Mesendoderm (in vitro differentiated cells): ENCODE measurements at regions not wholly inside any gene's neighbourhood (a gene's known extent, or its start where the extent isn't known, plus 50 kb on each side); places are given as distances from the start of the nearest gene placed in this dataset.

Experiments used
- DNase-seq: peaks from one replicate; pipeline ENCODE4 v3.0.0; 2013
- H2AK5ac ChIP-seq: 2 replicates; pipeline ENCODE4 v1.6.1; 2013; ENCODE audit warnings: low read length, inconsistent platforms
- H2BK120ac ChIP-seq: 2 replicates; pipeline ENCODE4 v1.6.1; 2013; ENCODE audit warnings: low read depth, mild to moderate bottlenecking, low read length, moderate library complexity, mixed read lengths
- H2BK15ac ChIP-seq: replicated peaks from 2 replicates; pipeline ENCODE4 v1.6.1; 2013; ENCODE audit warnings: low read depth, mild to moderate bottlenecking, moderate library complexity
- H2BK5ac ChIP-seq: 2 replicates; pipeline ENCODE4 v1.6.1; 2013; ENCODE audit warnings: low read length, inconsistent platforms
- H3K18ac ChIP-seq: 2 replicates; pipeline ENCODE4 v1.6.1; 2013; ENCODE audit warnings: mild to moderate bottlenecking, low read length, mixed read lengths
- H3K23ac ChIP-seq: one replicate; pipeline ENCODE4 v1.6.1; 2013; ENCODE audit warnings: low read length
- H3K27ac ChIP-seq: 2 replicates; pipeline ENCODE4 v1.5.1; 2013; ENCODE audit warnings: low read depth, mild to moderate bottlenecking, inconsistent platforms, low read length, moderate library complexity
- H3K27me3 ChIP-seq: 2 replicates; pipeline ENCODE4 v1.6.1; 2013; ENCODE audit warnings: low read length, control low read depth, mild to moderate bottlenecking, inconsistent platforms; ENCODE audit not compliant: insufficient read depth, poor library complexity
- H3K36me3 ChIP-seq: 2 replicates; pipeline ENCODE4 v1.6.1; 2013; ENCODE audit warnings: low read length, inconsistent platforms; ENCODE audit not compliant: control insufficient read depth, insufficient read depth
- H3K4ac ChIP-seq: one replicate; pipeline ENCODE4 v1.6.1; 2013; ENCODE audit warnings: low read depth, mild to moderate bottlenecking, low read length, moderate library complexity
- H3K4me1 ChIP-seq: 2 replicates; pipeline ENCODE4 v1.6.1; 2013; ENCODE audit warnings: low read depth, low read length, inconsistent platforms; ENCODE audit not compliant: control insufficient read depth
- H3K4me2 ChIP-seq: 2 replicates; pipeline ENCODE4 v1.6.1; 2013; ENCODE audit warnings: low read length
- H3K4me3 ChIP-seq: 2 replicates; pipeline ENCODE4 v1.5.1; 2013; ENCODE audit warnings: mild to moderate bottlenecking, low read length
- H3K56ac ChIP-seq: one replicate; pipeline ENCODE4 v1.6.1; 2013; ENCODE audit warnings: low read length
- H3K79me1 ChIP-seq: 2 replicates; pipeline ENCODE4 v1.6.1; 2013; ENCODE audit warnings: low read length, inconsistent platforms
- H3K79me2 ChIP-seq: 2 replicates; pipeline ENCODE4 v1.6.1; 2013; ENCODE audit warnings: mild to moderate bottlenecking, low read length; ENCODE audit not compliant: control insufficient read depth, insufficient read depth
- H3K9ac ChIP-seq: 2 replicates; pipeline ENCODE4 v1.6.1; 2013; ENCODE audit warnings: low read length, inconsistent platforms
- H4K5ac ChIP-seq: one replicate; pipeline ENCODE4 v1.6.1; 2013; ENCODE audit warnings: low read length
- H4K8ac ChIP-seq: one replicate; pipeline ENCODE4 v1.6.1; 2013; ENCODE audit warnings: low read depth, mild to moderate bottlenecking, control low read depth, low read length, moderate library complexity
- WGBS: extraction: QIAGEN DNeasy Blood & Tissue Kit; methylation state at CpG from one replicate; pipeline ENCODE4 v1.1.7; 2013; ENCODE audit warnings: low lambda C conversion rate, missing lambda C conversion rate; ENCODE audit not compliant: insufficient coverage; ENCODE audit errors: extremely low coverage; 5-methylcytosine and 5-hydroxymethylcytosine counted together

GRCh38 chr2:108101481-108101880 lies 115.2 kb downstream of the SLC5A7 start:
- Histone ChIP-seq H2BK15ac (no peak overlapping the region), H3K79me1 (no peaks in the 10 kb centered on the region), H4K8ac (no peak overlapping the region), H2BK5ac (no peak overlapping the region), H3K79me2 (no peaks in the 10 kb centered on the region), H4K5ac (no peak overlapping the region), H3K4ac (no peak overlapping the region), H3K27me3 (no peaks in the 10 kb centered on the region), H3K4me3 (no peak overlapping the region), H2BK120ac (no peak overlapping the region), H3K4me2 (no peak overlapping the region), H3K4me1 (no peaks in the 10 kb centered on the region), H3K56ac (no peak overlapping the region), H3K18ac (no peak overlapping the region), H3K9ac (no peak overlapping the region), H3K27ac (no peak overlapping the region), H2AK5ac (no peak overlapping the region), H3K36me3 (no peaks in the 10 kb centered on the region), H3K23ac (no peak overlapping the region)
- WGBS, result no CpG with 5 or more reads among the region's 4 CpGs
- peak; percentile 13 for DNase-seq

- H3K9ac ChIP-seq, result no peak overlapping the region
- no peak overlapping the region for H3K23ac ChIP-seq
- H2BK15ac ChIP-seq, result no peak overlapping the region
- no peak overlapping the region for H3K56ac ChIP-seq
- no peaks in the 10 kb centered on the region for H3K4me1 ChIP-seq
- no peak overlapping the region for H3K18ac ChIP-seq
- peak; percentile 3 for DNase-seq
- H3K79me2 ChIP-seq, result no peaks in the 10 kb centered on the region
- H3K27ac ChIP-seq, result no peak overlapping the region
- H4K8ac ChIP-seq, result no peak overlapping the region
- H2BK120ac ChIP-seq, result no peak overlapping the region
- no CpG with 5 or more reads among the region's 3 CpGs for WGBS
- H3K4me2 ChIP-seq, result no peak overlapping the region
- no peaks in the 10 kb centered on the region for H3K36me3 ChIP-seq
- H2BK5ac ChIP-seq, result no peak overlapping the region
- H3K79me1 ChIP-seq, result no peaks in the 10 kb centered on the region
- no peaks in the 10 kb centered on the region for H3K27me3 ChIP-seq
- H3K4me3 ChIP-seq, result no peak overlapping the region
- no peak overlapping the region for H4K5ac ChIP-seq
- H3K4ac ChIP-seq, result no peak overlapping the region
- no peak overlapping the region for H2AK5ac ChIP-seq
These were observed 120.4 kb downstream of the SLC5A7 start for GRCh38 chr2:108106731-108107130.

DNA sequence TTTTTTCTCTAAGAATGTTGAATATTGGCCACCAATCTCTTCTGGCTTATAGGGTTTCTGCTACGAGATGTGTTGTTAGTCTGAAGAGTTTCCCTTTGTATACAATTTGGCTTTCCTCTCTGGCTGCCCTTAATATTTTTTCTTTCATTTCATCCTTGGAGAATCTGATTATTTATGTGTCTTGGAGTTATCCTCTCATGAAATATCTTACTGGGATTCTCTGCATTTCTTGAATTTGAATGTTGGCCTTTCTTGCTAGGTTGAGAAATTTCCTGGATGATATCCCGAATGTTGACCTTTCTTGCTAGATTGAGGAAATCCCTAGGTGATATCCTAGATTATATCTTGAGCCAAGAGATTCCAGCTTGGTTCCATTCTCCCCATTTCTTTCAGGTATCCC lies 125.6 kb downstream of the SLC5A7 start:
- H3K79me2 ChIP-seq, result no peaks in the 10 kb centered on the region
- H3K23ac ChIP-seq, result no peak overlapping the region
- no peak overlapping the region for H4K5ac ChIP-seq
- no peak for DNase-seq
- no peaks in the 10 kb centered on the region for H3K36me3 ChIP-seq
- no peak overlapping the region for H3K18ac ChIP-seq
- no peak overlapping the region for H3K4me3 ChIP-seq
- no peak overlapping the region for H3K4ac ChIP-seq
- H2BK15ac ChIP-seq, result no peak overlapping the region
- H4K8ac ChIP-seq, result no peak overlapping the region
- no peaks in the 10 kb centered on the region for H3K27me3 ChIP-seq
- no peaks in the 10 kb centered on the region for H3K79me1 ChIP-seq
- no peak overlapping the region for H3K9ac ChIP-seq
- H2BK120ac ChIP-seq, result no peak overlapping the region
- no CpG with 5 or more reads among the region's 2 CpGs for WGBS
- H3K4me1 ChIP-seq, result no peaks in the 10 kb centered on the region
- no peak overlapping the region for H2AK5ac ChIP-seq
- H3K4me2 ChIP-seq, result no peak overlapping the region
- H2BK5ac ChIP-seq, result no peak overlapping the region
- no peak overlapping the region for H3K27ac ChIP-seq
- no peak overlapping the region for H3K56ac ChIP-seq

DNA sequence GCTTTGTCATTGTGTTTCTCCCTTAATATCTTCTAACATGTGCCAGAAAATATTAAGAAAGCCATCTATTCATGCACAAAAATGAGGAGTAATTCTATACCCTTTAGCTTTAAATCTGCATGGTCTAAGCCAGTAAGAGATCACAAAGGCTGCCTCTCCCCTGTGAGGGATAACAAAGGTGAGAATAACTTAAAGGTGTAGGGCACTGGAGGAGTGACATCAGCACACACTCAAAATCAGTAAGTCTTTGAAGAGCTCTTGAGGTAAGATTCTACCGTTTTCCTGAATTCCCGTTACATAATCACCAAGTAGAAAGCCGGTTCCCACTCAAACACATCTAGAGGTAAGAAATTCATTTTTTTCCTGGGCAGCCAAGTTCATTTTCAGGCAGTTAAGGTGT lies 123.9 kb upstream of the SULT1C3 start:
- H3K4me3 ChIP-seq, result no peak overlapping the region

DNA sequence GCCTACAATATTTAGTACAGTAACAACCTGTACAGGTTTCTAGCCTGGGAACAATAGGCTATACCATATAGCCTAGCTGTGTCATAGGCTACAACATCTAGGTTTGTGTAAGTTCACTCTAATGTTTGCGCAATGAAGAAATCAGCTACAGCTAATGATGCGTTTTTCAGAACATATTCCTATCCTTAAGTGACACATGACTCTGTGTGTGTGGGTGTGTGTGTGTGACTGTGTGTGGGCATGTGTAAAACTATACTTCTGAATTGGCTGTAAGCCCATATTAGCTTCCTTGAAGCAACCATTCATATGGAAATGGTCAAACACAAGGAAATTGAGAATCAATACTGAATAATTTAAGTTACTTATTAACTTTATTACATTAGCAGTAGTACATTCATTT lies 120.8 kb upstream of the SULT1C3 start:
- H3K36me3 ChIP-seq, result no peaks in the 10 kb centered on the region
- H3K79me2 ChIP-seq, result no peaks in the 10 kb centered on the region
- no peaks in the 10 kb centered on the region for H3K4me1 ChIP-seq
- H2AK5ac ChIP-seq, result no peak overlapping the region
- WGBS, result no CpG with 5 or more reads among the region's 2 CpGs
- H4K8ac ChIP-seq, result no peak overlapping the region
- H3K56ac ChIP-seq, result no peak overlapping the region
- no peaks in the 10 kb centered on the region for H3K27me3 ChIP-seq
- no peak overlapping the region for H2BK120ac ChIP-seq
- no peak overlapping the region for H2BK5ac ChIP-seq
- no peak overlapping the region for H3K23ac ChIP-seq
- no peak overlapping the region for H3K4me2 ChIP-seq
- no peak overlapping the region for H2BK15ac ChIP-seq
- no peak overlapping the region for H3K4me3 ChIP-seq
- no peak overlapping the region for H4K5ac ChIP-seq
- H3K79me1 ChIP-seq, result no peaks in the 10 kb centered on the region
- H3K9ac ChIP-seq, result no peak overlapping the region
- no peak overlapping the region for H3K18ac ChIP-seq
- no peak for DNase-seq
- H3K4ac ChIP-seq, result no peak overlapping the region
- H3K27ac ChIP-seq, result no peak overlapping the region

More for the DNA sequence above, 123.9 kb upstream of the SULT1C3 start:
- no peaks in the 10 kb centered on the region for H3K79me1 ChIP-seq
- WGBS, result no CpG with 5 or more reads among the region's 3 CpGs
- no peaks in the 10 kb centered on the region for H3K4me1 ChIP-seq
- H3K23ac ChIP-seq, result no peak overlapping the region
- no peak overlapping the region for H2BK15ac ChIP-seq
- no peaks in the 10 kb centered on the region for H3K27me3 ChIP-seq
- no peak overlapping the region for H2AK5ac ChIP-seq
- no peak overlapping the region for H3K9ac ChIP-seq
- no peaks in the 10 kb centered on the region for H3K36me3 ChIP-seq
- H3K4ac ChIP-seq, result no peak overlapping the region
- H3K56ac ChIP-seq, result no peak overlapping the region
- no peak overlapping the region for H2BK120ac ChIP-seq
- DNase-seq, result peak; percentile 3
- H2BK5ac ChIP-seq, result no peak overlapping the region
- H3K27ac ChIP-seq, result no peak overlapping the region
- H3K79me2 ChIP-seq, result no peaks in the 10 kb centered on the region
- no peak overlapping the region for H3K18ac ChIP-seq
- no peak overlapping the region for H4K5ac ChIP-seq
- H3K4me2 ChIP-seq, result no peak overlapping the region
- H4K8ac ChIP-seq, result no peak overlapping the region

- Histone ChIP-seq H3K56ac (no peak overlapping the region), H2BK15ac (no peak overlapping the region), H3K4me1 (no peaks in the 10 kb centered on the region), H3K27ac (no peak overlapping the region), H3K27me3 (no peaks in the 10 kb centered on the region), H3K79me2 (no peaks in the 10 kb centered on the region), H3K4ac (no peak overlapping the region), H2BK120ac (no peak overlapping the region), H2BK5ac (no peak overlapping the region), H3K36me3 (no peaks in the 10 kb centered on the region), H3K18ac (no peak overlapping the region), H4K8ac (no peak overlapping the region), H3K4me2 (no peak overlapping the region), H3K9ac (no peak overlapping the region), H4K5ac (no peak overlapping the region), H2AK5ac (no peak overlapping the region), H3K23ac (no peak overlapping the region), H3K79me1 (no peaks in the 10 kb centered on the region), H3K4me3 (no peak overlapping the region)
- DNase-seq, result no peak
- no CpG with 5 or more reads among the region's 3 CpGs for WGBS
These were observed 120.3 kb upstream of the SULT1C3 start for GRCh38 chr2:108119492-108119891.
